ENCODE measurements at regions not wholly inside any gene's neighbourhood (a gene's known extent, or its start where the extent isn't known, plus 50 kb on each side); places are given as distances from the start of the nearest gene placed in this dataset.

GRCh38 chr14:29388571-29388970 is 539.1 kb downstream of the PRKD1 start:
- Histone ChIP-seq H3K36me3 (no peaks in the 10 kb centered on the region), H3K9me3 (no peaks in the 10 kb centered on the region), H3K4me1 (no peaks in the 10 kb centered on the region), H3K4me3 (no peak overlapping the region), H3K27ac (no peak overlapping the region), H3K27me3 (no peaks in the 10 kb centered on the region)
- 82% methylated on average over 2 of the region's 2 CpGs for WGBS
- no peak for DNase-seq (ENCODE audit: low spot score in 2 of 2)
- TF ChIP-seq POLR2AphosphoS5 (IDR thresholded peaks at IDR 0.05) (no peak), EP300 (IDR thresholded peaks at IDR 0.05) (no peak), CTCF (IDR thresholded peaks at IDR 0.05) (no peak), POLR2A (IDR thresholded peaks at IDR 0.05) (no peak)

GRCh38 chr14:29390081-29390832 is 537.4 kb downstream of the PRKD1 start:
- TF ChIP-seq CTCF (IDR thresholded peaks at IDR 0.05): no peak
- TF ChIP-seq EP300 (IDR thresholded peaks at IDR 0.05): no peak
- TF ChIP-seq POLR2AphosphoS5 (IDR thresholded peaks at IDR 0.05): no peak
- no peak for TF ChIP-seq POLR2A (IDR thresholded peaks at IDR 0.05)
- H3K27me3 ChIP-seq: no peaks in the 10 kb centered on the region
- no peak overlapping the region for H3K27ac ChIP-seq
- no peaks in the 10 kb centered on the region for H3K4me1 ChIP-seq
- no peaks in the 10 kb centered on the region for H3K36me3 ChIP-seq
- H3K4me3 ChIP-seq: no peak overlapping the region
- H3K9me3 ChIP-seq: no peaks in the 10 kb centered on the region
- 42% methylated on average over 16 of the region's 16 CpGs for WGBS
- no peak for DNase-seq (ENCODE audit: low spot score in 2 of 2)

- 37% methylated on average over 4 of the region's 4 CpGs for WGBS
- Histone ChIP-seq H3K36me3 (no peaks in the 10 kb centered on the region), H3K9me3 (no peaks in the 10 kb centered on the region), H3K4me3 (no peak overlapping the region), H3K27ac (no peak overlapping the region), H3K27me3 (no peaks in the 10 kb centered on the region), H3K4me1 (no peaks in the 10 kb centered on the region)
- DNase-seq (ENCODE audit: low spot score in 2 of 2): no peak
- no peak for TF ChIP-seq POLR2AphosphoS5 (IDR thresholded peaks at IDR 0.05)
These were observed 536.4 kb downstream of the PRKD1 start for GRCh38 chr14:29391231-29391630.

GRCh38 chr14:29391801-29392200 is 535.8 kb downstream of the PRKD1 start:
- no peak overlapping the region for H3K4me3 ChIP-seq
- H3K27ac ChIP-seq: no peak overlapping the region
- TF ChIP-seq CTCF (IDR thresholded peaks at IDR 0.05) (no peak), EP300 (IDR thresholded peaks at IDR 0.05) (no peak), POLR2A (IDR thresholded peaks at IDR 0.05) (no peak), POLR2AphosphoS5 (IDR thresholded peaks at IDR 0.05) (no peak)
- no peaks in the 10 kb centered on the region for H3K9me3 ChIP-seq
- H3K36me3 ChIP-seq: no peaks in the 10 kb centered on the region
- H3K27me3 ChIP-seq: no peaks in the 10 kb centered on the region
- WGBS: 47% methylated on average over 2 of the region's 2 CpGs
- no peaks in the 10 kb centered on the region for H3K4me1 ChIP-seq
- DNase-seq (ENCODE audit: low spot score in 2 of 2): no peak

GRCh38 chr14:29392287-29392686 is 535.4 kb downstream of the PRKD1 start:
- DNase-seq (ENCODE audit: low spot score in 2 of 2): no peak
- 83% methylated on average over 3 of the region's 3 CpGs for WGBS
- Histone ChIP-seq H3K9me3 (no peaks in the 10 kb centered on the region), H3K36me3 (no peaks in the 10 kb centered on the region), H3K27me3 (no peaks in the 10 kb centered on the region), H3K4me3 (no peak overlapping the region), H3K4me1 (no peaks in the 10 kb centered on the region), H3K27ac (no peak overlapping the region)
- TF ChIP-seq EP300 (IDR thresholded peaks at IDR 0.05) (no peak), POLR2A (IDR thresholded peaks at IDR 0.05) (no peak), POLR2AphosphoS5 (IDR thresholded peaks at IDR 0.05) (no peak), CTCF (IDR thresholded peaks at IDR 0.05) (no peak)

- WGBS: 60% methylated on average over 2 of the region's 2 CpGs
- Histone ChIP-seq H3K9me3 (peaks cover 13% of the 10 kb centered on the region), H3K27ac (no peak overlapping the region), H3K4me3 (no peak overlapping the region), H3K4me1 (no peaks in the 10 kb centered on the region), H3K27me3 (no peaks in the 10 kb centered on the region), H3K36me3 (no peaks in the 10 kb centered on the region)
- TF ChIP-seq EP300 (IDR thresholded peaks at IDR 0.05) (no peak), POLR2A (IDR thresholded peaks at IDR 0.05) (no peak), POLR2AphosphoS5 (IDR thresholded peaks at IDR 0.05) (no peak), CTCF (IDR thresholded peaks at IDR 0.05) (no peak)
- DNase-seq (ENCODE audit: low spot score in 2 of 2): no peak
These were observed 524.6 kb downstream of the PRKD1 start for GRCh38 chr14:29403091-29403490.

Data from suprapubic skin (tissue), 4 donors.